HCT116 (cell line): ENCODE measurements at regions not wholly inside any gene's neighbourhood (a gene's known extent, or its start where the extent isn't known, plus 50 kb on each side); places are given as distances from the start of the nearest gene placed in this dataset.
"Not testable (repeated sequence)": the region's sequence is repeated elsewhere in the genome, so short reads cannot be mapped to it uniquely, and the experiment has no call there.

Source experiments
- ATAC-seq: fragments of 200-7000 bp; cut with Tn5 transposase; 2 replicates; pipeline ENCODE4 v1.9.1; 2020; ENCODE audit warnings: mild to moderate bottlenecking, moderate library complexity
- BruUV-seq: library from RNA; stranded (reverse); fragments of 400-500 nt; replicated peaks from 2 replicates; lab custom pipeline; 2021; lab: Mats Ljungman, UMichigan
- CTCF ChIA-PET: fragments of 300-600 bp; sonication (Branson Sonifier 250); formaldehyde crosslinking; loops from one replicate; lab custom pipeline; 2021; ENCODE audit warnings: antibody characterized with exemption; lab: Charles Lee
- POLR2A ChIA-PET: fragments of 300-600, 350-600 bp; sonication (Branson Sonifier 250); formaldehyde crosslinking; loops from one replicate; lab custom pipeline; 2021; ENCODE audit warnings: antibody characterized with exemption; lab: Charles Lee
- RAD21 ChIA-PET, 2 experiments: fragments of 300-600 bp; sonication (Branson Sonifier 250); formaldehyde crosslinking; loops; one replicate each; lab custom pipeline; 2023; ENCODE audit warnings: low total read pairs in 2 of 2; ENCODE audit not compliant: uncharacterized antibody in 2 of 2, unreplicated experiment in 2 of 2, low non-redundant PET in 1 of 2; lab: Charles Lee
- DNase-seq: peaks from one replicate; pipeline ENCODE4 v3.0.0-alpha.2; 2010; ENCODE audit warnings: low read depth, low spot score
- H2AFZ ChIP-seq: fragments of 200-600 bp; shearing (Covaris generic), sonication (generic); 2 replicates; pipeline ENCODE4 v1.6.1; 2017; ENCODE audit warnings: low read depth, mixed run types, mixed read lengths, antibody characterized with exemption, low read length; ENCODE audit not compliant: poor library complexity, severe bottlenecking
- H3K27ac ChIP-seq: 2 replicates; pipeline ENCODE4 v1.5.1; 2012; ENCODE audit warnings: low read depth, low read length
- H3K27me3 ChIP-seq: fragments of 200-600 bp; sonication (generic); 2 replicates; pipeline ENCODE4 v1.6.1; 2016; ENCODE audit warnings: mixed run types, low read length, mixed read lengths; ENCODE audit not compliant: insufficient read depth
- H3K36me3 ChIP-seq, 2 experiments: fragments of 200-500 bp in 1 of 2; fragments of 200-600 bp in 1 of 2; sonication (Bioruptor generic) in 1 of 2; sonication (generic) in 1 of 2; 2 replicates each; pipeline versions ENCODE4 v1.5.1 to v1.6.1; 2014 to 2016; ENCODE audit warnings: low read length in 2 of 2, inconsistent platforms in 1 of 2, mixed read lengths in 1 of 2, mixed run types in 1 of 2; ENCODE audit not compliant: insufficient read depth in 2 of 2, control insufficient read depth in 1 of 2
- H3K4me1 ChIP-seq, 2 experiments: fragments of 200-600 bp in 1 of 2; sonication (generic) in 1 of 2; 2 replicates each; pipeline versions ENCODE4 v1.5.1 to v1.6.1; 2012 to 2017; ENCODE audit warnings: low read length in 2 of 2, inconsistent platforms in 1 of 2, mild to moderate bottlenecking in 1 of 2, mixed read lengths in 1 of 2, mixed run types in 1 of 2, moderate library complexity in 1 of 2; ENCODE audit not compliant: insufficient read depth in 2 of 2, control insufficient read depth in 1 of 2
- H3K4me2 ChIP-seq: fragments of 200-600 bp; sonication (generic); 2 replicates; pipeline ENCODE4 v1.6.1; 2017; ENCODE audit warnings: mixed run types, low read length, mixed read lengths
- H3K4me3 ChIP-seq, 2 experiments: fragments of 200-600 bp in 1 of 2; sonication (generic) in 1 of 2; replicated peaks in 1 of 2; 2 replicates each; pipeline ENCODE4 v1.5.1; 2011 to 2016; ENCODE audit warnings: low read length in 2 of 2, control low read depth in 1 of 2, low read depth in 1 of 2, mild to moderate bottlenecking in 1 of 2, mixed read lengths in 1 of 2, mixed run types in 1 of 2
- H3K79me2 ChIP-seq: fragments of 200-600 bp; sonication (generic); 2 replicates; pipeline ENCODE4 v1.6.1; 2017; ENCODE audit warnings: mild to moderate bottlenecking, mixed run types, low read length, moderate library complexity, mixed read lengths; ENCODE audit not compliant: insufficient read depth
- H3K9ac ChIP-seq: fragments of 200-600 bp; sonication (generic); 2 replicates; pipeline ENCODE4 v1.6.1; 2016; ENCODE audit warnings: low read length, mixed read lengths
- H3K9me2 ChIP-seq: fragments of 200-600 bp; sonication (generic), shearing (Covaris generic); 2 replicates; pipeline ENCODE4 v1.6.1; 2017; ENCODE audit warnings: mixed run types, mild to moderate bottlenecking, moderate library complexity; ENCODE audit not compliant: insufficient read depth
- H3K9me3 ChIP-seq, 2 experiments: fragments of 200-500 bp in 1 of 2; fragments of 200-600 bp in 1 of 2; sonication (Bioruptor generic) in 1 of 2; sonication (generic) in 1 of 2; 2 replicates each; pipeline ENCODE4 v1.6.1; 2014 to 2017; ENCODE audit warnings: low read length in 2 of 2, mixed read lengths in 2 of 2, inconsistent platforms in 1 of 2, low read depth in 1 of 2, mild to moderate bottlenecking in 1 of 2, mixed run types in 1 of 2, moderate library complexity in 1 of 2; ENCODE audit not compliant: control insufficient read depth in 1 of 2, insufficient read depth in 1 of 2
- H4K20me1 ChIP-seq: fragments of 200-600 bp; sonication (generic), shearing (Covaris generic); 2 replicates; pipeline ENCODE4 v1.6.1; 2017; ENCODE audit warnings: mixed run types, mild to moderate bottlenecking, moderate library complexity; ENCODE audit not compliant: insufficient read depth
- JUND ChIP-seq: IDR thresholded peaks from 2 replicates; pipeline ENCODE4 v1.6.1; 2012
- POLR2AphosphoS5 ChIP-seq: IDR thresholded peaks from 2 replicates; pipeline ENCODE4 v1.6.1; 2011; ENCODE audit warnings: mild to moderate bottlenecking, low read depth, low read length, moderate library complexity
- SIN3A ChIP-seq: IDR thresholded peaks from 2 replicates; pipeline ENCODE4 v1.6.1; 2012; ENCODE audit warnings: low read depth
- SP1 ChIP-seq: IDR thresholded peaks from 2 replicates; pipeline ENCODE4 v1.6.1; 2012; ENCODE audit warnings: low read depth
- SRF ChIP-seq: IDR thresholded peaks from 2 replicates; pipeline ENCODE4 v1.6.1; 2012; ENCODE audit warnings: low read depth
- ZFX ChIP-seq: fragments of 450-650 bp; IDR thresholded peaks from 2 replicates; pipeline ENCODE4 v1.6.1; 2017
- ZNF274 ChIP-seq: fragments of 200-500 bp; sonication (Bioruptor generic); IDR thresholded peaks from 2 replicates; pipeline ENCODE4 v1.6.1; 2014; ENCODE audit warnings: mild to moderate bottlenecking, low read depth, low read length, inconsistent platforms
- intact Hi-C: fragments of 100-400 bp; cut with micrococcal nuclease; formaldehyde crosslinking; loops from 2 replicates; pipeline ENCODE4 v1.10.0; 2022
- TF ChIP-seq, protein P1 (sequence below): IDR thresholded peaks from 2 replicates; pipeline ENCODE4 v1.6.1; 2012
- TF ChIP-seq, protein P2 (sequence below), 3 experiments: fragments of 200-600 bp in 1 of 3; sonication (generic) in 1 of 3; IDR thresholded peaks in 2 of 3; conservative IDR thresholded peaks in 1 of 3; 2 replicates each; pipeline ENCODE4 v1.5.1; 2012 to 2017; ENCODE audit warnings: low read depth in 2 of 3, low read length in 2 of 3, antibody characterized with exemption in 1 of 3, borderline replicate concordance in 1 of 3, control low read depth in 1 of 3, mild to moderate bottlenecking in 1 of 3, mixed read lengths in 1 of 3, mixed run types in 1 of 3, moderate library complexity in 1 of 3; ENCODE audit not compliant: insufficient read depth in 1 of 3

DNA sequence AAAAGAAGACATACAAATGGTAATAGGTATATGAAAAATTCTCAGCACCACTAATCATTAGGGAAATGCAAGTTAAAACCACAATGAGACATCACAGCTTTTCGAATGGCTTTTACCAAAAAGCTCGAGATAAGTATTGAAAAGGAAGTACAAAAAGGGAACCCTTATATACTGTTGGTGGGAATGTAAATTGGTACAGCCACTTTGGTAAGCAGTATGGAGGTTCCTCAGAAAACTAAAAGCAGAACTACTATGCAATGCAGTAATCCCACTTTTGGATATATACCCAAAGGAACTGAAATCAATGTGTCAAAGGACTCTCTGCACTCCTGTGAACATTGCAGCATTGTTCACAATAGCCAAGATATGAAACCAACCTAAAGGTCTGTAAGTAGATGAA lies 107.5 kb upstream of the SPATS2L start:
- DNase-seq (no peak), ATAC-seq (no peak)
- intact Hi-C loops: no loop called here
- Histone ChIP-seq H4K20me1 (no peaks in the 10 kb centered on the region), H3K79me2 (no peaks in the 10 kb centered on the region), H3K9ac (no peak overlapping the region), H3K27me3 (no peaks in the 10 kb centered on the region), H2AFZ (peak overlapping the region; percentile 31), H3K4me3 (no peak overlapping the region), H3K4me2 (no peak overlapping the region), H3K36me3 (no peaks in the 10 kb centered on the region), H3K4me1 (peaks cover 2 to 12% of the 10 kb centered on the region in 2 experiments; a peak in 3 of 4 replicates), H3K27ac (no peak overlapping the region), H3K9me3 (no peaks in the 10 kb centered on the region), H3K9me2 (no peaks in the 10 kb centered on the region)
- CTCF ChIA-PET: interaction anchor here (0.8 kb wide), 1 partner anchor 214 kb away, joined by 5 read pairs; no protein-coding TSS in a partner anchor
- POLR2A ChIA-PET: no interaction called here
- TF ChIP-seq SIN3A (no peak), ZFX (no peak), ZNF274 (no peak), JUND (no peak), POLR2AphosphoS5 (no peak), SP1 (no peak)
- TF ChIP-seq, protein P1, sequence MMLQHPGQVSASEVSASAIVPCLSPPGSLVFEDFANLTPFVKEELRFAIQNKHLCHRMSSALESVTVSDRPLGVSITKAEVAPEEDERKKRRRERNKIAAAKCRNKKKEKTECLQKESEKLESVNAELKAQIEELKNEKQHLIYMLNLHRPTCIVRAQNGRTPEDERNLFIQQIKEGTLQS: no peak
- BruUV-seq: no TSS peak
- RAD21 ChIA-PET: no interaction called here

DNA sequence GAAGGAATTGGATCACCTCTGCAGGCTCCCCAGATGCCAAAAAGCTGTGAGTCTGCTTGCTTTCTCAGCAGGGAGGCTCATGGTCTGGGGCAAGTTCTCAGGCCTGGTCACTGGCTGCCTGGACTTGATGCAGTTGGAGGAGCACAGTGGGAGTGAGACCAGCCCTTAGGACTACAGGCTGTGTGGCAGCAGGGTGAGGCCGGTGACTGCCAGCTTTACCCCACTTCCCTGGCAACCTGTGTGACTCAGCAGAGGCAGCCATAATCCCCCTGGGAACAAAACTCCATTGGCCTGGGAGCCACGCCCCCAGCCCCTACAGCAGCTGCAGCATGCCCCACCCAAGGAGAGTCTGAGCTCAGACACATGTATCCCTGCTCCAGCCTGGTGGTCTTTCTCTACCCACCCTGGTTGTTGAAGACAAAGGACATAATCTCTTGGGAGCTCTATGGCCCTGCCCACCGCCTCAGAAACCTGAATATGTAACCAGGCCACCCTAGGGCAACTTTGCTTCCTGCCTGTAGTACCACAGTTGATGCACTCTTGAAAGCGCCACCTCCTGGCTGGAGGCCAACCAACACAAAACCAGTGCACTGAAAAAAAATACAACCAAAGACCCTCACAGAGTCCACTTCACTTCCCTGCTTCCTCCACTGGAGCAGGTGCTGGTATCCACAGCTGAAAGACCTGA lies 106.8 kb upstream of the SPATS2L start:
- Histone ChIP-seq H3K4me1 (peaks cover 2 to 12% of the 10 kb centered on the region in 2 experiments; a peak in 3 of 4 replicates), H3K79me2 (no peaks in the 10 kb centered on the region), H3K36me3 (no peaks in the 10 kb centered on the region), H3K27me3 (no peaks in the 10 kb centered on the region), H3K4me3 (no peak overlapping the region), H3K27ac (no peak overlapping the region), H2AFZ (peak overlapping the region; percentile 31), H3K9me2 (no peaks in the 10 kb centered on the region)
- RAD21 ChIA-PET: interaction anchor here in 1 of 2 experiments (0.7 kb wide), 1 partner anchor 101 kb away, joined by 3 read pairs; no protein-coding TSS in a partner anchor
- POLR2A ChIA-PET: no interaction called here
- BruUV-seq: no TSS peak
- peak; percentile 58 for ATAC-seq
- intact Hi-C loops: no loop called here
- TF ChIP-seq, protein P2, sequence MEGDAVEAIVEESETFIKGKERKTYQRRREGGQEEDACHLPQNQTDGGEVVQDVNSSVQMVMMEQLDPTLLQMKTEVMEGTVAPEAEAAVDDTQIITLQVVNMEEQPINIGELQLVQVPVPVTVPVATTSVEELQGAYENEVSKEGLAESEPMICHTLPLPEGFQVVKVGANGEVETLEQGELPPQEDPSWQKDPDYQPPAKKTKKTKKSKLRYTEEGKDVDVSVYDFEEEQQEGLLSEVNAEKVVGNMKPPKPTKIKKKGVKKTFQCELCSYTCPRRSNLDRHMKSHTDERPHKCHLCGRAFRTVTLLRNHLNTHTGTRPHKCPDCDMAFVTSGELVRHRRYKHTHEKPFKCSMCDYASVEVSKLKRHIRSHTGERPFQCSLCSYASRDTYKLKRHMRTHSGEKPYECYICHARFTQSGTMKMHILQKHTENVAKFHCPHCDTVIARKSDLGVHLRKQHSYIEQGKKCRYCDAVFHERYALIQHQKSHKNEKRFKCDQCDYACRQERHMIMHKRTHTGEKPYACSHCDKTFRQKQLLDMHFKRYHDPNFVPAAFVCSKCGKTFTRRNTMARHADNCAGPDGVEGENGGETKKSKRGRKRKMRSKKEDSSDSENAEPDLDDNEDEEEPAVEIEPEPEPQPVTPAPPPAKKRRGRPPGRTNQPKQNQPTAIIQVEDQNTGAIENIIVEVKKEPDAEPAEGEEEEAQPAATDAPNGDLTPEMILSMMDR (IDR thresholded peaks at IDR 0.05 in 2 of 3, conservative IDR thresholded peaks at IDR 0.05 in 1 of 3; ENCODE audit: borderline replicate concordance in 1 of 3, insufficient read depth in 1 of 3, low read depth in 2 of 3, low read length in 2 of 3): peak in 2 of 3 experiments; percentile 18 to 39; a peak in 3 of 6 replicates
- no peak for TF ChIP-seq SRF
- TF ChIP-seq, all 23 proteins: peak for 1
- Histone ChIP-seq H3K9me3 (no peaks in the 10 kb centered on the region), H4K20me1 (no peaks in the 10 kb centered on the region), H3K4me2 (peak overlapping the region; percentile 28; the same call in 1 of the 2 replicates), H3K9ac (no peak overlapping the region)
- DNase-seq: no peak
- CTCF ChIA-PET: interaction anchor here (0.8 kb wide), 1 partner anchor 214 kb away, joined by 5 read pairs; no protein-coding TSS in a partner anchor

DNA sequence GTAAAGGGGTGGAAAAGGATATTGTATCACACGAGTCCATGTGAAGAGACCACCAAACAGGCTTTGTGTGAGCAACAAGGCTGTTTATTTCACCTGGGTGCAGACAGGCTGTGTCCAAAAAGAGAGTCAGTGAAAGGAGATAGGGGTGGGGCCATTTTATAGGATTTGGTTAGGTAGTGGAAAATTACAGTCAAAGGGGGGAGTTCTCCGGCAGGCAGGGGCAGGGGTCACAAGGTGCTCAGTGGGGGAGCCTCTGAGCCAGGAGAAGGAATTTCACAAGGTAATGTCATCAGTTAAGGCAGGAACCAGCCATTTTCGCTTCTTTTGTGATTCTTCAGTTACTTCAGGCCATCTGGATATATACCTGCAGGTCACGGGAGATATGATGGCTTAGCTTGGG lies 104.7 kb upstream of the SPATS2L start:
- H3K4me3 ChIP-seq, H3K9me3 ChIP-seq, H4K20me1 ChIP-seq, H3K27me3 ChIP-seq, H3K36me3 ChIP-seq, H3K79me2 ChIP-seq, ATAC-seq, intact Hi-C loops, H3K9ac ChIP-seq, H3K27ac ChIP-seq, POLR2A ChIA-PET, RAD21 ChIA-PET, H3K4me2 ChIP-seq, CTCF ChIA-PET, DNase-seq, H2AFZ ChIP-seq, BruUV-seq, H3K9me2 ChIP-seq: not testable (repeated sequence)
- H3K4me1 ChIP-seq: peaks cover 2 to 12% of the 10 kb centered on the region in 2 experiments; a peak in 3 of 4 replicates
